GM23338 (cell line): ENCODE measurements at regions not wholly inside any gene's neighbourhood (a gene's known extent, or its start where the extent isn't known, plus 50 kb on each side); places are given as distances from the start of the nearest gene placed in this dataset.

ENCODE experiments used
- CTCF ChIP-seq, 2 experiments: fragments of 200-600 bp in 1 of 2; sonication (generic) in 1 of 2; conservative IDR thresholded peaks; 2 replicates each; pipeline versions ENCODE4 v1.5.1 to v1.6.1; 2016 to 2017; ENCODE audit warnings: antibody characterized with exemption in 2 of 2, low read depth in 2 of 2, mild to moderate bottlenecking in 2 of 2, moderate library complexity in 1 of 2
- ZNF331 ChIP-seq: fragments of 250-450 bp; sonication (Bioruptor Pico); IDR thresholded peaks from 2 replicates; pipeline ENCODE4 v1.5.0; 2020; ENCODE audit warnings: low read depth, mild to moderate bottlenecking, moderate library complexity

- no peak for TF ChIP-seq CTCF (conservative IDR thresholded peaks at IDR 0.05; ENCODE audit: low read depth in 2 of 2)
- TF ChIP-seq ZNF331 = no peak
These were observed 301.9 kb upstream of the DPYD start for GRCh38 chr1:98222706-98223105.
